H9 (cell line): ENCODE measurements at regions not wholly inside any gene's neighbourhood (a gene's known extent, or its start where the extent isn't known, plus 50 kb on each side); places are given as distances from the start of the nearest gene placed in this dataset.
"Not testable (repeated sequence)": the region's sequence is repeated elsewhere in the genome, so short reads cannot be mapped to it uniquely, and the experiment has no call there.

Source experiments
- DNase-seq: peaks from one replicate; pipeline ENCODE4 v3.0.0-alpha.2; 2017
- H2AFZ ChIP-seq: one replicate; pipeline ENCODE4 v1.6.1; 2013; ENCODE audit warnings: mild to moderate bottlenecking, low read length, control low read depth, moderate library complexity
- H2AK5ac ChIP-seq: 2 replicates; pipeline ENCODE4 v1.6.1; 2013; ENCODE audit warnings: low read length, control low read depth, mixed read lengths; ENCODE audit not compliant: insufficient read length
- H2BK120ac ChIP-seq: one replicate; pipeline ENCODE4 v1.6.1; 2013; ENCODE audit warnings: low read depth, mild to moderate bottlenecking, low read length, control low read depth, inconsistent platforms; ENCODE audit not compliant: poor library complexity, severe bottlenecking
- H2BK12ac ChIP-seq: 2 replicates; pipeline ENCODE4 v1.6.1; 2013; ENCODE audit warnings: low read length, control low read depth, mixed read lengths, low read depth; ENCODE audit not compliant: insufficient read length
- H2BK15ac ChIP-seq: 2 replicates; pipeline ENCODE4 v1.6.1; 2013; ENCODE audit warnings: low read depth, low read length, control low read depth
- H2BK20ac ChIP-seq: one replicate; pipeline ENCODE4 v1.6.1; 2013; ENCODE audit warnings: low read depth, mild to moderate bottlenecking, low read length, control low read depth, inconsistent platforms; ENCODE audit not compliant: poor library complexity, severe bottlenecking
- H2BK5ac ChIP-seq: 2 replicates; pipeline ENCODE4 v1.6.1; 2013; ENCODE audit warnings: low read length, control low read depth, mixed read lengths; ENCODE audit not compliant: insufficient read length
- H3K14ac ChIP-seq: 2 replicates; pipeline ENCODE4 v1.6.1; 2013; ENCODE audit warnings: low read length, control low read depth; ENCODE audit not compliant: insufficient read depth
- H3K18ac ChIP-seq: 2 replicates; pipeline ENCODE4 v1.6.1; 2013; ENCODE audit warnings: low read depth, mild to moderate bottlenecking, mixed read lengths, low read length, control low read depth; ENCODE audit not compliant: insufficient read length
- H3K23ac ChIP-seq: 2 replicates; pipeline ENCODE4 v1.6.1; 2013; ENCODE audit warnings: low read length, control low read depth, mixed read lengths, low read depth; ENCODE audit not compliant: insufficient read length
- H3K23me2 ChIP-seq: 2 replicates; pipeline ENCODE4 v1.6.1; 2013; ENCODE audit warnings: low read depth, mild to moderate bottlenecking, mixed read lengths, low read length, control low read depth; ENCODE audit not compliant: insufficient read length, poor library complexity, severe bottlenecking
- H3K27ac ChIP-seq: 2 replicates; pipeline ENCODE4 v1.5.1; 2013; ENCODE audit warnings: low read length, control low read depth, mixed read lengths, low read depth; ENCODE audit not compliant: insufficient read length
- H3K27me3 ChIP-seq: 2 replicates; pipeline ENCODE4 v1.6.1; 2013; ENCODE audit warnings: low read length, control low read depth, inconsistent platforms; ENCODE audit not compliant: insufficient read depth
- H3K4ac ChIP-seq: 2 replicates; pipeline ENCODE4 v1.6.1; 2013; ENCODE audit warnings: low read depth, mild to moderate bottlenecking, control low read depth, inconsistent platforms, low read length, moderate library complexity
- H3K4me1 ChIP-seq: 2 replicates; pipeline ENCODE4 v1.6.1; 2013; ENCODE audit warnings: low read length, control low read depth, inconsistent platforms; ENCODE audit not compliant: insufficient read depth
- H3K4me2 ChIP-seq: 2 replicates; pipeline ENCODE4 v1.6.1; 2013; ENCODE audit warnings: low read length, control low read depth, mixed read lengths; ENCODE audit not compliant: insufficient read length, insufficient read depth
- H3K56ac ChIP-seq: 2 replicates; pipeline ENCODE4 v1.6.1; 2013; ENCODE audit warnings: low read depth, mild to moderate bottlenecking, mixed read lengths, low read length, control low read depth; ENCODE audit not compliant: insufficient read length
- H3K79me1 ChIP-seq: 2 replicates; pipeline ENCODE4 v1.6.1; 2013; ENCODE audit warnings: low read depth, mild to moderate bottlenecking, moderate library complexity, low read length, control low read depth, inconsistent platforms; ENCODE audit not compliant: insufficient read depth, poor library complexity, severe bottlenecking
- H3K79me2 ChIP-seq: 2 replicates; pipeline ENCODE4 v1.6.1; 2013; ENCODE audit warnings: low read length, control low read depth, inconsistent platforms; ENCODE audit not compliant: insufficient read depth
- H3K9ac ChIP-seq: 2 replicates; pipeline ENCODE4 v1.6.1; 2013; ENCODE audit warnings: low read length, control low read depth, mixed read lengths; ENCODE audit not compliant: insufficient read length; ENCODE audit errors: extremely low read depth
- H3K9me3 ChIP-seq: one replicate; pipeline ENCODE4 v1.6.1; 2013; ENCODE audit warnings: low read depth, low read length, inconsistent platforms; ENCODE audit not compliant: control insufficient read depth
- H3T11ph ChIP-seq: one replicate; pipeline ENCODE4 v1.6.1; 2013; ENCODE audit warnings: mild to moderate bottlenecking, low read length, control low read depth, inconsistent platforms
- H4K20me1 ChIP-seq: one replicate; pipeline ENCODE4 v1.6.1; 2013; ENCODE audit not compliant: control insufficient read depth, insufficient read length, insufficient read depth
- H4K5ac ChIP-seq: 2 replicates; pipeline ENCODE4 v1.6.1; 2013; ENCODE audit warnings: low read depth, mild to moderate bottlenecking, mixed read lengths, low read length, control low read depth; ENCODE audit not compliant: insufficient read length
- H4K8ac ChIP-seq: replicated peaks from 2 replicates; pipeline ENCODE4 v1.6.1; 2013; ENCODE audit warnings: low read length, control low read depth, mixed read lengths, low read depth; ENCODE audit not compliant: insufficient read length
- H4K91ac ChIP-seq: 2 replicates; pipeline ENCODE4 v1.6.1; 2013; ENCODE audit warnings: low read depth, mild to moderate bottlenecking, moderate library complexity, mixed read lengths, low read length, control low read depth; ENCODE audit not compliant: insufficient read length
- H3K27ac Mint-ChIP-seq, 3 experiments: 2 replicates in 2 of 3; 3 replicates in 1 of 3; pipeline ENCODE4 v1.8.0; 2020 to 2021; ENCODE audit warnings: mixed read lengths in 3 of 3, mild to moderate bottlenecking in 1 of 3, moderate library complexity in 1 of 3
- H3K27me3 Mint-ChIP-seq: 2 replicates; pipeline ENCODE4 v1.8.0; 2021; ENCODE audit warnings: low read depth, mild to moderate bottlenecking, moderate library complexity, mixed read lengths
- H3K36me3 Mint-ChIP-seq, 3 experiments: 2 replicates in 2 of 3; 3 replicates in 1 of 3; pipeline ENCODE4 v1.8.0; 2020 to 2021; ENCODE audit warnings: low read depth in 3 of 3, mixed read lengths in 3 of 3; ENCODE audit not compliant: insufficient read depth in 1 of 3
- H3K4me1 Mint-ChIP-seq, 2 experiments: 2 replicates each; pipeline ENCODE4 v1.8.0; 2020; ENCODE audit warnings: mixed read lengths in 2 of 2
- H3K4me3 Mint-ChIP-seq, 2 experiments: 2 replicates in 1 of 2; 3 replicates in 1 of 2; pipeline ENCODE4 v1.8.0; 2020 to 2021; ENCODE audit warnings: mild to moderate bottlenecking in 2 of 2, mixed read lengths in 2 of 2, moderate library complexity in 1 of 2
- H3K9me3 Mint-ChIP-seq, 2 experiments: 2 replicates in 1 of 2; 3 replicates in 1 of 2; pipeline ENCODE4 v1.8.0; 2020; ENCODE audit warnings: mild to moderate bottlenecking in 2 of 2, mixed read lengths in 2 of 2, moderate library complexity in 1 of 2
- WGBS: extraction: QIAGEN DNeasy Blood & Tissue Kit; methylation state at CpG from one replicate; pipeline ENCODE4 v1.1.7; 2013; ENCODE audit warnings: missing lambda C conversion rate, low lambda C conversion rate, mixed read lengths; ENCODE audit not compliant: insufficient read length; ENCODE audit errors: extremely low coverage; 5-methylcytosine and 5-hydroxymethylcytosine counted together
- TF ChIP-seq, protein P1 (sequence below): fragments of 200-600 bp; sonication (generic); conservative IDR thresholded peaks from 3 replicates; pipeline ENCODE4 v1.8.0; 2021; ENCODE audit warnings: antibody characterized with exemption, mild to moderate bottlenecking

DNA sequence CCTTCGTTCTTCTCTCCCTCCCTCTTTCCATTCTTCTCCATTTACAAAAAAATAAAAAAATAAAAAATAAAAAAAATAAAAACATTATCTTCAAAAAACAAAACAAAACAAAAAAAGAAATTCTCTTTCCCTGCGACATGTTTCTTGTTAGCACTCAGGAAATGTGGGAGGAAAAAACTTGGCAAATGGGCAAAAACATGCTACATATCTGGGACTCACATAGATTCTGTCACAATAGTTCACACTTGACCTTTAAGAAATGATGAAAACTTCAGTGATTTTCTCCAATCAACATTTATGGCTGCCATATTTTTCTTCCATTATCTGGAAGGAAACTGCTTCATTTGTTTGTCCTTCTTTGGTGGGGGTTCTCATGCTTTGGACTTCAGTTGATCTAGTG, 109.3 kb downstream of the PRKAB2 start:
- no peaks in the 10 kb centered on the region for H3K79me1 ChIP-seq

DNA sequence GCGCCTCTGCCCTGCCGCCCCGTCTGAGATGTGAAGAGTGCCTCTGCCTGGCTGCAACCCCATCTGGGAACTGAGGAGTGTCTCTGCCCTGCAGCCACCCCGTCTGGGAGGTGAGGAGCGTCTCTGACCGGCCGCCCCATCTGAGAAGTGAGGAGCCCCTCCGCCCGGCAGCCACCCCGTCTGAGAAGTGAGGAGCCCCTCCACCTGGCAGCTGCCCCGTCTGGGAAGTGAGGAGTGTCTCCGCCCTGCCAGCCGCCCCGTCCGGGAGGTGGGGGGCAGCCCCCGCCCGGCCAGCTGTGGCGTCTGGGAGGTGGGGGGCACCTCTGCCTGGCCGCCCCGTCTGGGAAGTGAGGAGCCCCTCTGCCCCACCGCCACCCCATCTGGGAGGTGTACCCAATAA, 110.4 kb downstream of the PRKAB2 start:
- not testable (repeated sequence) for H4K5ac ChIP-seq, H3K56ac ChIP-seq, H3T11ph ChIP-seq, H2BK20ac ChIP-seq, H4K20me1 ChIP-seq, DNase-seq, H3K4me3 Mint-ChIP-seq, H4K91ac ChIP-seq, H3K27ac Mint-ChIP-seq, H3K4me1 ChIP-seq, H3K27me3 ChIP-seq, H3K27ac ChIP-seq, H3K14ac ChIP-seq, H2BK15ac ChIP-seq, H3K23me2 ChIP-seq, H2BK5ac ChIP-seq, H2AK5ac ChIP-seq, H4K8ac ChIP-seq, H3K4ac ChIP-seq, H3K4me2 ChIP-seq, H3K4me1 Mint-ChIP-seq, H3K9ac ChIP-seq, H2BK12ac ChIP-seq, H3K79me2 ChIP-seq, H3K18ac ChIP-seq, H3K79me1 ChIP-seq, H3K23ac ChIP-seq, H2AFZ ChIP-seq, H2BK120ac ChIP-seq
- no CpG with 5 or more reads among the region's 21 CpGs for WGBS
- Mint-ChIP-seq H3K9me3 (peaks cover 36 to 38% of the 10 kb centered on the region in 2 experiments), H3K36me3 (peaks cover 4 to 19% (median 16%) of the 10 kb centered on the region in 3 experiments; a peak in 6 of 7 replicates), H3K27me3 (peaks cover 14% of the 10 kb centered on the region)
- H3K9me3 ChIP-seq, result peaks cover 14% of the 10 kb centered on the region

More for the DNA sequence above, 109.3 kb downstream of the PRKAB2 start:
- Histone ChIP-seq H3K14ac (no peak overlapping the region), H3K23me2 (no peaks in the 10 kb centered on the region), H2BK120ac (no peak overlapping the region), H3K9ac (no peak overlapping the region), H4K8ac (no peak overlapping the region), H2BK15ac (no peak overlapping the region), H3K56ac (no peak overlapping the region), H2AFZ (no peak overlapping the region), H4K20me1 (no peaks in the 10 kb centered on the region), H3K9me3 (peaks cover 14% of the 10 kb centered on the region), H2AK5ac (no peak overlapping the region), H3K27me3 (no peaks in the 10 kb centered on the region), H3T11ph (no peak overlapping the region), H2BK20ac (no peak overlapping the region), H4K91ac (no peak overlapping the region), H3K27ac (no peak overlapping the region), H3K23ac (no peak overlapping the region), H2BK5ac (no peak overlapping the region), H3K4me2 (no peak overlapping the region), H3K4ac (no peak overlapping the region), H2BK12ac (no peak overlapping the region), H4K5ac (no peak overlapping the region), H3K4me1 (no peaks in the 10 kb centered on the region), H3K79me2 (no peaks in the 10 kb centered on the region), H3K18ac (no peak overlapping the region)
- Mint-ChIP-seq H3K27ac (no peak overlapping the region), H3K36me3 (peaks cover 4 to 19% (median 16%) of the 10 kb centered on the region in 3 experiments; a peak in 6 of 7 replicates), H3K27me3 (peaks cover 12% of the 10 kb centered on the region), H3K9me3 (peaks cover 35 to 36% of the 10 kb centered on the region in 2 experiments), H3K4me1 (no peaks in the 10 kb centered on the region), H3K4me3 (no peak overlapping the region)
- DNase-seq, result no peak
- TF ChIP-seq, protein P1, sequence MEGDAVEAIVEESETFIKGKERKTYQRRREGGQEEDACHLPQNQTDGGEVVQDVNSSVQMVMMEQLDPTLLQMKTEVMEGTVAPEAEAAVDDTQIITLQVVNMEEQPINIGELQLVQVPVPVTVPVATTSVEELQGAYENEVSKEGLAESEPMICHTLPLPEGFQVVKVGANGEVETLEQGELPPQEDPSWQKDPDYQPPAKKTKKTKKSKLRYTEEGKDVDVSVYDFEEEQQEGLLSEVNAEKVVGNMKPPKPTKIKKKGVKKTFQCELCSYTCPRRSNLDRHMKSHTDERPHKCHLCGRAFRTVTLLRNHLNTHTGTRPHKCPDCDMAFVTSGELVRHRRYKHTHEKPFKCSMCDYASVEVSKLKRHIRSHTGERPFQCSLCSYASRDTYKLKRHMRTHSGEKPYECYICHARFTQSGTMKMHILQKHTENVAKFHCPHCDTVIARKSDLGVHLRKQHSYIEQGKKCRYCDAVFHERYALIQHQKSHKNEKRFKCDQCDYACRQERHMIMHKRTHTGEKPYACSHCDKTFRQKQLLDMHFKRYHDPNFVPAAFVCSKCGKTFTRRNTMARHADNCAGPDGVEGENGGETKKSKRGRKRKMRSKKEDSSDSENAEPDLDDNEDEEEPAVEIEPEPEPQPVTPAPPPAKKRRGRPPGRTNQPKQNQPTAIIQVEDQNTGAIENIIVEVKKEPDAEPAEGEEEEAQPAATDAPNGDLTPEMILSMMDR, result no peak
- 43% methylated on average over 1 of the region's 2 CpGs for WGBS
